WTC11 (cell line): ENCODE measurements at regions not wholly inside any gene's neighbourhood (a gene's known extent, or its start where the extent isn't known, plus 50 kb on each side); places are given as distances from the start of the nearest gene placed in this dataset.

Experiments
- CTCF ChIP-seq: fragments of 200-600 bp; IDR thresholded peaks from 2 replicates; pipeline ENCODE4 v1.8.0; 2022; ENCODE audit warnings: antibody characterized with exemption
- ETV6 ChIP-seq: sonication (generic); formaldehyde crosslinking; IDR thresholded peaks from 2 replicates; pipeline ENCODE4 v1.8.1; 2022; ENCODE audit warnings: mild to moderate bottlenecking, missing genetic modification reagents
- IRF2 ChIP-seq: sonication (generic); formaldehyde crosslinking; IDR thresholded peaks from 2 replicates; pipeline ENCODE4 v1.8.0; 2022; ENCODE audit warnings: low read depth, missing genetic modification reagents, borderline replicate concordance
- OVOL2 ChIP-seq: fragments of 250-450 bp; sonication (Bioruptor Pico); IDR thresholded peaks from 2 replicates; pipeline ENCODE4 v1.9.0; 2021; ENCODE audit warnings: mild to moderate bottlenecking, borderline replicate concordance
- PREB ChIP-seq: sonication (generic); formaldehyde crosslinking; IDR thresholded peaks from 2 replicates; pipeline ENCODE4 v1.8.1; 2022; ENCODE audit warnings: mild to moderate bottlenecking, missing genetic modification reagents, moderate library complexity, borderline replicate concordance
- TEAD4 ChIP-seq: sonication (generic); formaldehyde crosslinking; IDR thresholded peaks from 2 replicates; pipeline ENCODE4 v1.8.0; 2022; ENCODE audit warnings: mild to moderate bottlenecking, missing genetic modification reagents

- no peak for TF ChIP-seq IRF2 (CRISPR knock-in tag)
- no peak for TF ChIP-seq ETV6 (CRISPR knock-in tag)
- TF ChIP-seq CTCF: no peak
- TF ChIP-seq TEAD4: no peak
- TF ChIP-seq OVOL2: no peak
- no peak for TF ChIP-seq PREB (CRISPR knock-in tag)
These were observed 53.9 kb upstream of the SALL3 start for GRCh38 chr18:78925557-78926242.
